HG02763 (cell line): ENCODE measurements at regions not wholly inside any gene's neighbourhood (a gene's known extent, or its start where the extent isn't known, plus 50 kb on each side); places are given as distances from the start of the nearest gene placed in this dataset.
"Not testable (repeated sequence)": the region's sequence is repeated elsewhere in the genome, so short reads cannot be mapped to it uniquely, and the experiment has no call there.

ENCODE experiments used
- ATAC-seq: cut with Tn5 transposase; IDR thresholded peaks from one replicate; pipeline ENCODE4 v1.9.1; 2021; ENCODE audit warnings: mild to moderate bottlenecking, moderate library complexity; ENCODE audit not compliant: unreplicated experiment

- ATAC-seq, result no peak
These were observed 141.7 kb upstream of the KCND2 start for GRCh38 chr7:120131096-120131839.

- no peak for ATAC-seq
These were observed 134.5 kb upstream of the KCND2 start for GRCh38 chr7:120138497-120138896.

- no peak for ATAC-seq
These were observed 116.5 kb upstream of the KCND2 start for GRCh38 chr7:120156476-120156875.

- ATAC-seq, result no peak
These were observed 112.8 kb upstream of the KCND2 start for GRCh38 chr7:120160166-120160565.

- ATAC-seq, result no peak
These were observed 109.5 kb upstream of the KCND2 start for GRCh38 chr7:120163449-120163848.

GRCh38 chr7:120165227-120165626, 107.7 kb upstream of the KCND2 start:
- ATAC-seq, result no peak

- ATAC-seq, result no peak
These were observed 104.9 kb upstream of the KCND2 start for GRCh38 chr7:120168066-120168465.

GRCh38 chr7:120169996-120170783, 102.8 kb upstream of the KCND2 start:
- no peak for ATAC-seq

GRCh38 chr7:120170834-120171233, 102.1 kb upstream of the KCND2 start:
- ATAC-seq, result no peak

GRCh38 chr7:120171406-120171805, 101.6 kb upstream of the KCND2 start:
- ATAC-seq, result no peak

- ATAC-seq, result no peak
These were observed 92.8 kb upstream of the KCND2 start for GRCh38 chr7:120180221-120180620.

- ATAC-seq, result no peak
These were observed 91.5 kb upstream of the KCND2 start for GRCh38 chr7:120181499-120181898.

GRCh38 chr7:120184866-120185265, 88.1 kb upstream of the KCND2 start:
- no peak for ATAC-seq

GRCh38 chr7:120185940-120186682, 86.9 kb upstream of the KCND2 start:
- no peak for ATAC-seq

GRCh38 chr7:120186688-120187087, 86.3 kb upstream of the KCND2 start:
- no peak for ATAC-seq

- ATAC-seq, result no peak
These were observed 83.4 kb upstream of the KCND2 start for GRCh38 chr7:120189623-120190022.

GRCh38 chr7:120190109-120190508, 82.9 kb upstream of the KCND2 start:
- no peak for ATAC-seq

GRCh38 chr7:120190566-120190965, 82.4 kb upstream of the KCND2 start:
- ATAC-seq, result no peak

- ATAC-seq, result not testable (repeated sequence)
These were observed 81.6 kb upstream of the KCND2 start for GRCh38 chr7:120191423-120191822.

- no peak for ATAC-seq
These were observed 71.7 kb upstream of the KCND2 start for GRCh38 chr7:120201290-120201689.

GRCh38 chr7:120205101-120205500, 67.9 kb upstream of the KCND2 start:
- ATAC-seq, result no peak

GRCh38 chr7:120207037-120207436, 65.9 kb upstream of the KCND2 start:
- ATAC-seq, result no peak
